ENCODE measurements at regions not wholly inside any gene's neighbourhood (a gene's known extent, or its start where the extent isn't known, plus 50 kb on each side); places are given as distances from the start of the nearest gene placed in this dataset.

DNA sequence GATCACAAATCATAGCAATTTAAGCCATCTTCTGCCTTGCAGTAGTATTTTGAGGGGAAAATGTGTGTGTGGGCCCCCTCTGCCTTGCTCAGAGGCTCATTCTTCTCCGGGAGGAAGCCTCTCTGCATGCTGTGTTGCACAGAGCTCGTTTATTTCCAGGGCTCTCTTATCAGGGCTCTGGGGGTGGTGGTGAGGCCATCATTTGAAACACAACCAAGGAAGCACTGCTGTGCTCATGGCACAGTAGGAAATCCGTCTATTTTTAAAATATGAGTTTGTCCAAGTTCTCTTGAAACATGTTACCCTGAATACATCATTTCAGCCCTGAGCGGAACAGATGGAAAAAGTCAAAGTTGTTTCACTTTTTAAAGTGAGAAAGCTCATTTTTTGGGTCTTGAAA lies 369.0 kb upstream of the CFAP20DC start:
- TF ChIP-seq GATA3 (IDR thresholded peaks at IDR 0.05; ENCODE audit: low read depth, low read length) (no peak), GATA2 (IDR thresholded peaks at IDR 0.05; ENCODE audit: low read depth, low read length) (no peak)

Data from SH-SY5Y (cell line).